Endometrium (tissue), 2 donors: ENCODE measurements at regions not wholly inside any gene's neighbourhood (a gene's known extent, or its start where the extent isn't known, plus 50 kb on each side); places are given as distances from the start of the nearest gene placed in this dataset.

Experiments
- FAIRE-seq: peaks from 2 replicates; lab custom pipeline; 2012; peaks lifted over from hg19 to GRCh38; lab: Jason Lieb, UNC
- donor health status: control.
- donor health status: control.

DNA sequence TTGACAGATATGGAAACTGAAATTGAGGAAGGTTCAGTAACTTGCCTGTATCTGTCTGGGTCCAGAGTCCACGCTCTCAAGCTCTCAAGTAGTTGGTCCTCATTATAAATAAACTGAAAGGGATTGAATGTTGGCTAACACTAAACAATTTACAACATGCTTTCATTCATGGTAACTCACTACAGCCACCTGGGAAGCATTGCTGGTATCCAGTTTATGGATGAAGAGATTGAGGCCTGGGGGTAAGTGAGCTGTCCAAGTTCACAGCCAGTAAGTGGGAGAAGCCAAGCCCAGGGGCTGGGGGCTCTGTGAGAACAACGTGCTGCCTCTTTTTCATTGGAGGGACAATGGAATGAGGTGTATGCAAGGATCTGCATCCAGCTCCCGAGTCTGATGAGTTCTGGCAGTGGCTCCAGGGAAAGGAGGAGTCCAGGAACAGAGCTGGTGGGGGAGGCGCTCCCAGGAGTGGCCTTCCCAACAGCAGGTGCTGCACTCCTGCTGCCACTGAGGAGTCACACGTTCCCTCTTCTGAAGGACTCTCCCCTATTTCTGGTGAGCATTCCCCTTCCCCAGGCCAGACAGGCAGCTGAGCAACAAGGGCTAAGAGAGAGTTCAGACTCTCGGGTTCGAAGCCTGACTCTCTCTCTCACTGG, 175.8 kb downstream of the CSNK2A3 start:
- no peak for FAIRE-seq

DNA sequence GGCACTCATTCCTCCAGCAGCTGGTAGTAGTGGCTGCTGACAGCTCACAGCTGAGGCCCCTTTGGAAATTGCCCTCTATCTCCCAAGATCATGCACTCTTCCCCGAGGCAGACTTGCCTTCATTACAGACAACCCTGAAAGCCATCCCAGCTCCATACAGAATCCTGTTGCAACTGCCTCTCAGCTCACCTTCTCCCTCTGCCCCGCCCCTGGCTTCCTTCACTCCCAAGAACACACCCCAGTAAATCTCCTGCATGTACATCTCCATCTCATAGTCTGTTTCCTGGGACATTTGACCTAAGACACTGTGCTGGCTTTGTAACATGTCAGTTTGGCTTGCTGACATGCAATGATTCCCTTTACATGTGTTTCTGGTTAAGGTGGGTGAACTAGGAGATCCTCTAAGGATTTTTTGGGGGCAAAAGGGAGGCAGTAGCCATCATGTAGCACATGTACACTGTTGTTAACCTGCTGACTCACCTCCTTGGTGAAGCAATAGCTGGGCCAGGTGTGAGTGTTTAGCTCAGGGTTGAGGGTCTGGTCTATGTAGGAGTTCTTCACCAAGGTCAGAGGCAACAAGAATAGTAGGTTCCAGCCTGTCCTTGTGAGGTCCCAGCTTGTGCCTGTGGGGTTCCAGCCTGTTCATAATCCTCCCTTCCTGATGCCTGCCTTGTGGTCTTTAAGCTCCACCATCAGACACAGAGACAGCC, 179.6 kb downstream of the CSNK2A3 start:
- no peak for FAIRE-seq

DNA sequence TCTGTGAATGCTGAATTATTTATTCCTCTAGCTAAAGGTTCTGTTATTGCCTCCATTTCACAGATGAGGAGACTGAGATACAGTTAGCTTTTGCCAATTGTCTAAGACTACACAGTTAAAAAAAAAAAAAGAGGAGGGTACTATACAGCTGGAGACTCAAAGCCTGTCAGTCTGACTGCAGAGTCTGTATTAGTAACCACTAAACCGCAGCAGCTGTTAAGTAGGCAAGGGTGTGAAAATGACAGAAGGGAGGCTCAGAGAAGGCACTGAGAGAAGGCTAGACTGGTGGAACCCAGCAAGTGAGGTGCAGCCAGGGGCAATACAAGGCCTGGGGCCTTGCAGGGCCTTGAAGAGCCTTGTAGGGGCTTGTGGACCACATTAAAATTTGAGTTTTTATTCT, 181.2 kb downstream of the CSNK2A3 start:
- FAIRE-seq, result no peak

DNA sequence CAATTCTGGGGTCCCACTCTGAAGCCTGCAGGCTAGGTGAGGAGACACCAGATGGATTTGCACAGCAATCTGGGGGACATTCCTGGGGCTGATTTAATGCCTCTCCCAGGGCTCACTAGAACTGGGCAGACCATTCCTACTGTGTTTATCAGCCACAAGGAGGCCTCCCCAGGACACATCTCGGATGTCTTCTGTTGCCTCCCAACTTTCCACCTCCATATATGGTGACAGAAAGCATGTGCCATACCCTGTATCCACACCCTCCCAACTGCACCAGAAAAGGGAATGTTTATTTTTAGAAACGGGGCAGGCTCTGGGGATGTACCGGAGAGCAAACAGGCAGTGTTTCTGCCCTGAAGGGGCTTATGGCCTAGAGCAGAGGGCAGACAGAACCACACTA, 181.8 kb downstream of the CSNK2A3 start:
- FAIRE-seq, result no peak

DNA sequence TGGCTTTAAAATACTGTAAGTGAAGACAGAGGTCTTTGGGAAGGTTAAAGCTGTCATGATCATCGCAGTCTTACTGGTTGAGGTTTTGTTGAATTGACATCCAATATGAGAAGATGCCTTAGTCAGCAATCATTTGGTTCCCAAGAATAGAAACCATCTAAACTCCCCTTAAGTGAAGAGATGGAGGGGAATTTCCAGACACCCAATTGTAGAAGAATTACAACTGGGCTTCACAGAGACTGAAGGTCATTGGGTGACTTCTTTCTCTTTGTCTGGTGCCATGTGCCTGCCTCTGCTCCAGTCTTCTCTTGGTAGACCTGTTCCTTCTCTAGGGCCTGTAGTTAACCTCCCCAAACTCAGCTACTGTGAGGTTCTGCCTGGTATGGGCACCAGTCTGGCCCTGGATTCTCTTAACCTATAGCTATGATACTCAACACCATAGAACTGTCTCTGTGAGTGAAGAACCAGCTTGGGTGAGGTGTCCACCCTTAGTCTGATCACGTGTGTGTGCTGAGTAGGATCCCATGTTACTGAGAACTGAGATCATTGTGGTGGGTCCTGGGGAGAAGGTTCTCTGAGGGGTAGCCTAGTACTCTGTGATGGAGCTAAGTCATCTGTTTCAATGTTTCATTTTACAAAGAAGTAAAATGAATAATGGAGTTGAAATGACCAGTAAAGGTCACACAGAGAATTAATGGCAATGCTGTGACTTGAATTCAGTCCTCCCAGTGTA, 182.5 kb downstream of the CSNK2A3 start:
- FAIRE-seq, result no peak

DNA sequence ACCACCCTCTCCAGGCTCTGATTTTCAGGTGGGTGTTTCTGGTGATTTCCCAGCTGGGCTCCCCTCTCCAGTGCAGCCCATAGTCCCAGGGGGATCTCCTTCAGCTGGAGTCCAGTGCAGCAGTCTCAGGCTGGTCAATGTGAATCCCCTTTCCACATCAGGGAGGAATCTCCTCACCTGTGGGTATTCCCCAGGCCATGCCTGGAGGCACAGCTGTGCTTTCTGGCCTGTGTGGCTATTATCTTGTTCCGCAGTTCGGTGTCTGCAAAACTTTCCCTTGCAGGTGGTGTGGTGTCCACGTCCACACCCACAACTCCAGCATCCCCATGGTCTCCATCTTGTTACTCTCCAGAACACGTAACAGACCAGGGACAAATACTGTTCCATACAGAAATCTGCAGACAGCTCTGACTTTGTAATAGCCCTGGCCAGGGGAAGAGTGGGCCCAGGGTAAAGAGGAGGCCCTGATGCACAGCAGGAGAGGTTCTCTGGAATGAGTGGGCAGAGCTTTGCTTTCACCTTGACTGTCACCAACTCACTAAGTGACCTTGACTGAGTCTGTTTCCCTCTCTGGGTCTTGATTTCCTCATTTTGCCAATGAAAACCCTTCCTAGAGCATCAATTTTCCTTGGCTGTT, 183.2 kb downstream of the CSNK2A3 start:
- no peak for FAIRE-seq

DNA sequence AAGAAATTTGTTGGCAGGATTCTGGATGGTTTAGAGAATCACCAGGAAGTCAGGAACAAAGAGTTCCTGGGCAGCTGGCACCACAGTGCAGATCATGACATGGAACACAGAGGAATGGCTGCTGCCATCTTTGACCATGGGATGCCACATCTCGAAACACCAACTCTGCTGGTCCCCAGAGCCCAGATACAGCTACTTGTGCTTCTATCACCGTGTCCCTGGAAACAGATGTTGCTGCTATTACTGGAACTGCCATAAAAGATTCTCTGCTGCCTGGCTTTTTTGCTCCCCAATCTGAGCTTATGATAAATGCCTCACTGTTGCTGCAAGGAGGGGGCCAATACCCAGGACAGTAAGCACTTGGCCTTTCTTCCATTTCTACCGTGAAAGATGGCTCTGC, 185.2 kb downstream of the CSNK2A3 start:
- FAIRE-seq, result no peak

DNA sequence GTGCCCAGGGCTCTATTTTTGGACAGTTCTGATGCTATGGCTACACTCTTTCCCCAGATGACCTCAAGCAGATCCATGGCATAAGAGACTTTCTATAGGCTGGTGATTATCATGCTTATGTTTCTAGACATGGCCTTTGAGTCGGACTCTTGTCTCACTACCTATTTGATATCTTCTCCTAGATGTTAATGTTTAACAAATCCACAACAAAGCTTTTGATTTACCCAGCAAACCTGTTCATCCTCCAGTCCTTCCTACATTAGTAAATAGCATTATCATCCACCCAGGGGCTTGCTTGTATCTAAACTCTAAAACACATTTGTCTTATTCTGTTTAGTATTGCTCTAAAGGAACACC, 188.7 kb downstream of the CSNK2A3 start:
- no peak for FAIRE-seq

DNA sequence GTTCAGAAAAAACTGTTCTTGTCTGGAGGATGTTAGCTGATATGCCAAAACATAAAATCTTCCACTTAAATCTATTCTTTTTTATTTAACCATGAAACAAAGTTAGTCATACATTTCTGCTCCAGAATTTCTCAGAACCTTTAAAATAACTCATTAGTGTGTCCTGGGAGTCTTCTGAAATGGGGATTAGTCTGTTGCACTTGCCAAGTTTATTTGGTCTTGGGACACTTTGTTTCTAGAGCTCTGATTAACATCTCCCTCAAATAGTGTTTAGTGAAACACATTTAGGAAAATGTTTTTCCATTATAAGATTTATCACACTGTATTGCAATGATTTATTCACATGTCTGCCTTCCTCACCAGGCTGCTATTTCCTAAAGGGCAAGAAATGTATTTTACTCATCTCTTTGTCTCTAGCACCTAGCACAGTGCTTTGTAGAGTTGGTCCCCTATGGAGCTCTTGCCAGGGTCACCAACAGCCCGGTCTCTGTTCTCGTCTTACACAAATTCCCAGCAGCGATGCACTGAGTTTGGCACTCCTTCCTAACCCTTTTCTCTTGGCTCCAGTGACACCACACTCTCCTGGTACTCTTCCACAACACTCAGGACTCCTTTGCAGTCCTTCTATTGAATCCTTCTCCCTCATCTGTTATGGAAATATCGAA, 189.2 kb downstream of the CSNK2A3 start:
- FAIRE-seq, result no peak

DNA sequence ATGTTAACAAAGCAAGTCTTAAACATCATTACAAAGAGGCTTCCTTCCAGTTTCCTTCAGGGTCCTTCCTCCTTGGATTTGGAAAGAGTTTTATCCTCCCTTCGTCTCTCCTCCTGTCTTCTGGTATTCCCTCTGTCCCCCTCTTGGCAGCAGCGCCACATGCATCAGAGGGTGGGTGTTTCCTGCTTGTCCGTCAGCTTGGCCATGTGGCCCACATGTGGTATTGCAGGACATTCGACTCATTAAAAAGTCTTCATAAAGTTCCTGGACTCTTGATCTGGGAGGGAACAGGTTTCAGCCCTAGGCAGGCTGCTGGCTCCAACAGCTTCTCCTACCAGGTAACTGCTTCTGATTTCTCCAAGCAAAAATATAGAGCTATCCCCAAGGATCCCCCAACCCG, 189.8 kb downstream of the CSNK2A3 start:
- no peak for FAIRE-seq

DNA sequence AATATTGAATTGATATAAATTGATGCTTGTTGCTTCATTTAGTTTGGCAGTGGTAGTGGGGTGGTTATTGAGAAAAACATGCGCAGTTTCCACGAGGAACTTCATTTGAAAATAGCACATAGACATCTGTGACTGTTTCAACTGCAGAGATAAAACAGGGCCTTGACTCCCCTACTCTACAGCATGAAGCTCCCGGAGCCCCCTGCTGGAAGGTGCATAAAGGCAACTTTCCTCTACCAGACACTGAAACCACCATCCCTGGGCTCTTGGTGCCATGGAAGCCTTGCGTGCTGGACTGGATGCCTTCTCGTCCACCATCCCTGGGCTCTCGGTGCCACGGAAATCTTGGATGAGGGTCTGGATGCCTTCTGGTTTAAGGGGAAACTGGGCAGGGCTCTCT, 195.9 kb downstream of the CSNK2A3 start:
- no peak for FAIRE-seq

DNA sequence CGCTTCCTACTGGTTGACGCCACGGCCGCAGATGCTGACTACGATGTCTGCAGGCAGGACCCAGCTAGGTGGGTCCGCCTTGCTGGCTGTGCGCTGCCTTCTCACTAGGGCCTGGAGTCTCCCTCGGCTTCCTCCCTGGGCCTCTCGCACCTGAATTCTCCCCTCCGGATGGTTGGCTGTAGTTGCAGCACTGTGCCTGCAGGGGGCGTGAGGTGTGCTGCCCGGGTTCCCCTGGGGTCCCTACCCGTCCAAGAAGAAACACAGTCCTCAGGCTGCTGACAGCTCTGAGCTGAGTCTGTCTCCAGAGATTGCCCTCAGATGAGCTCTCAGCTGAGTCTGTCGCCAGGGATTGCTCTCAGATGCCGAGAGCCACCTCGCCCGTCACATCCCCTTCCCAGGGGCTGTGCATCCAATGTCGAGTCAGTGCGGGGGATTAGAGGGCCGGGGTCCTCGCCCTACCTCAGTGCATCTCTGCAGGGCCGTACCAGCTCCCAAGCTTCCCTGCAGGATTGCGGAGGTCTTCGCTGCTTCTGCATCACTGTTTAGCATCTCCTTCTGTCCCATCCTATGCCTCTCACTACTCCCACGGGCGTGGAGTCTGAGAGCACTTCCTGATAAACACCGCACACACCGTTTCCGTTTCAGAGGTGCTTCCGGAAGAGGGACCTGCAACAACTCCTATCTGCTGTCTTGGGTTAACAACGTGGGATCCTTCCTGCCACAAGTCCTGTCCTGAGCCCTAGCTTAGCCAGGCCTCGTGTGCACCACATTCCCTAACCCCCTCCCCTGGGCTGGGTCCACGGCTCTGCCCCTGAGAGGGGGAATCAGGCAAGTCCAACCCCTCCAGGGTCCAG, 196.9 kb downstream of the CSNK2A3 start:
- FAIRE-seq, result no peak

DNA sequence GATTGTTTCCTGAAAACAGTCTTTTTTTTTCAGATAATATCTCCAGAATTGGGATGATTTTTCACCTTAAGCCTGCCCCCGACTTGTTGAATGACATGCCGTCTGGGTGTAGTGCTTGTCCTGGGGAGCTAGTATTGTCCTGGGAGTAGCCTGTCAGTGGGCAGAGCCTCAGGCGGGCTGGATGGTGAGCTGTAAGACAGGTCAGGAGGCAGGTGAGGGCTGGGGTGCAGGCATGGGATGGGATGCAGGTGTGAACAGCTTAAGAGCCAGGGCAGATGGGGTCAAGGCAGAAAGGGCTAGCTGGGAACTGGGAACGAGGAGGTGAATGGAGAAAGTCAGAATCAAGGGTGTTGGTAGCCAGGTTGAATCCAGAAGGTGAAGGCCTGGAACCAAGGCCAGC, 200.2 kb downstream of the CSNK2A3 start:
- no peak for FAIRE-seq

DNA sequence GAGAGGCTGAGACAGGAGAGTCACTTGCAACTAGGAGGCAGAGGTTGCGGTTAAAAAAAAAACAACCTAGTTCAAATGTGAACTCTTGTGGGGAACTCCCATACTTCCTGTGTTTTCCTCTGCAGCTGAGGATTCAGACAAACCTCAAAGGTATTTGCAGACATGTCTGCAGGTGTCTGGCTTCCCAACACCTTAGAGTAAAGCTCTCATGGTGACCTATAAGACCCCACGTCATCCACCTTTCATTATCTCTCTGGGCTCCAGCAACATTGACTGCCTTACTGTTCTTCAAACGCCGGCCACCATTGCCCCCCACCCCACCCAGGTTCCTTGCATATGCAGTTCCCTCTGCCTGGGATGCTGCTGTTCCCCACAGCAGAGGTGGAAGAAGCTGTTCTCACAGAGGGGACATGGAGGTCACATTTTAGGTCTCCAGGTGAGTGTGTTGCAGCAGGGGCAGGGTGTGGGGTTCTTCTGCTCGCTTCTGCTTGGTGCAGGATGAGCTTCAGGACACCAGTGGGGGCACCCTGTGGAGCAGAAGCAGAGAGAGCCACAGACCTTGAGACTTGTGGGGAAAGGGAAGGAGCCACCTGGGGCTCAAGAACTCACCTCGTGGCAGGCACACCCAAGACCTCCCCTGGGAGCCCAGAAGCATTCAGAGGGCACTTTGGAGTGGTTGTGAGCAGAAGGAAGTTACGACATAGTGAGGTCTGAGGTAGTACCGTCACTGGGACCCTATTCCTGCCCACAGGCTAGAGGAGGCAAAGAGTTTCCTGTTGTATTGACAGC, 203.2 kb downstream of the CSNK2A3 start:
- FAIRE-seq, result no peak

DNA sequence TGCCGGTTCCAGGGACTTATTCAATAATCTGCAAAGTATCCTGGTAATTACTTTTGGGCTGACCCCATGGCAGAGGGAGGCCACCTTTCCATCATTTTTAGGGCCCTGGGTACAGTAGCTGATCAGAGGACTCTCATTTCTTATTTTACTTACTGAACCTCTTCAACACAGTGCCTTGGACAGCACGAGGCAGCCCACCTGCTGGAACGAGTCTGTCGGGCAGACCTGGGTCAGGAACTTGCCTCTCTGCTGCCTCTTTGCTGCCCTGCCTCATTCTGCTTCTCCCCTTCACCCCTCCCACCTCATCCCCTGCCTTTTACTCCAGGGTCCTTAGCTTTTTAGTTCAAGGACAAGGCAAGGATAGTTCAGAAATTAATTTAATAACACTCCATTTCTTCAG, 204.5 kb downstream of the CSNK2A3 start:
- FAIRE-seq, result no peak

DNA sequence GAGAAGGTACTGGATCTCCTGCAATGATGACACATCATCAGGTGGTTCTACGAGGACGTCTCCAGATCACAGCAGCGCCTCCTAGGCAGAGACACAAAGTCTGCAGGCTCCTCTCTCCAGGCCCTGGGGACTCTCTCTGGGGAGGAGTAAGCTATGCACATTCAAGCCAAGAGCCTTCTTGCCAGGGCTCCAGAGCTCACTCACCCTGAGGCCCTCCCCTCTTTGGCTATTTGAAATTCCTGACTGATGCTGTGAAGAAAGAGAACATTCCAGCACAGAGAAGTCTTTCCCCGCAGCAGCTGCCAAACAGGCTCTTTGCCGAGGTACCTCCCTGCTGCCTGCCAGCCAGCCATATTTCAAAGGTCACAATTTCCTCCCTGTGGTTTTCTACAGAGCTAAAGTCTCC, 204.9 kb downstream of the CSNK2A3 start:
- FAIRE-seq, result no peak

DNA sequence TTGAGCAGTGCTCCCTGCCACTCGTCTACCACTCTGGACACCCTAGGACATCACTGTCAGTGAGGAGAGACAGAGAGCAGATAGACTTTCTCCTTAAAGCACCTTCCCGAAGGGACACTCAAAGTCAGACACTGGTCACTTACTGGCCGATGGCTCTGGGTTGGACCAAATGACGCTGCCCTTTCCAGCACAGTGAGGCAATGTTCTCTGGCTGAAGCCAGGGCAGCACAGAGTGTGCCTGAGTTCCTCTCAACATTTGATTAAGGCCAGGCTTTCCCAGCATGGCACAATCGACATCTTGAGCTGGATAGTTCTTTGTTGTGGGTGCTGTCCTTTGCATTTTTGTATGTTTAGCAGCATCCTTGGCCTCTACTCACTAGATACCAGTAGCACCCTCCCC, 206.2 kb downstream of the CSNK2A3 start:
- no peak for FAIRE-seq

DNA sequence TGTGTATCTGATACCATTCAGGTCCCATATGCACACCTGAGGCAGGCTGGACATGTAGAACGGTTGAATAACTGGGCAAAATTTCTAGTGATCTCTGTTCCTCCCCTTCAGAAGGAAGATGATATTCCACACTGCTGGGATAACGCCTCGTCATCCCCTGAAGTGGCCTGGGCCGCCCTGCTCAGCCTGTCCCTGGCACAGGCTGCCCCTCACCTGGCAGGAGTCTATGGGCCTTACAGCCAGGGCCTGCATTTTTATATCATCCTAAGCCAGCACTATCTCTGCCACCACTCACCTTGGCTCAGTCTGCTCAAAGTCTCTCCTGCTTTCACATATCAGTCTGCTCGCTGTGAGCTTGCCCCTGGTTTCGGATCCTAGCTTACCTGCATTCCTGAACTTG, 209.2 kb downstream of the CSNK2A3 start:
- no peak for FAIRE-seq

DNA sequence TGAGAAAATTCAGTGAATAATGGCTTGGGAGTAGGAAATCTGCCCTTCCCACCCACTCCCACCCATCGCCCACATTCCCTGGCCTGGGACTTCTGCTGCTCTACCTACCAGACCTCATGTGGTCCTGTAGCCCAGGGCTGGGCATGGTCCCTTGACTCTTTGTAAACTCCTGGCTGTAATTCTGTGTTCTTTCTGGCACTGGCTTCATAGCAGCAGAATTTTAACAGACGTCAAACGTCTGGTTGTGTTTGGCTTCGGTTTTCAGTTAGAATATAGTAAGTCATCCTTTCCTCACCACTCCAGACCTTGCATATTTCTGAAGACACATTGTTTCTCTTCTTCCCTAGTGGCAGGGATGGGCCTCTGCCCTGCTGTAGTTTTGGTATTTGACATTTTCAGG, 210.6 kb downstream of the CSNK2A3 start:
- no peak for FAIRE-seq

DNA sequence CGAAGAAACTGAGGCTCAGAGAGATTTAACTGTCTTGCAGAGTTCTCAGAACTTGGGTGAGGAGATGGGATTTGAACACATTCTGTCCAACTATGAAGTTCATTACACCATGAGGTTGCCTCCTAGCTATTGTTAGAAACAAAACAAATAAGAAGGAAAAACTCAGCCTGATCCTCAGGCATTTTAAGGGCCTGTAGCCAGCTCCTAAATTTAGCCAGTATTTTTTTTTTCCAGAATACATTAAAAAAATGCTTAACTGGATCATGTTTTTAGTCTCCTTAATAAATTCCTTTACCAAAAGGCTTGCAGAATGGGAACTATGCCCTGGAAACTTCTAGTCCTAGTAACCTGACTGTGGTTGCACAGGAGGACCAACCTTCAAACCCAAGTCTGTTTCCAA, 212.0 kb downstream of the CSNK2A3 start:
- no peak for FAIRE-seq

DNA sequence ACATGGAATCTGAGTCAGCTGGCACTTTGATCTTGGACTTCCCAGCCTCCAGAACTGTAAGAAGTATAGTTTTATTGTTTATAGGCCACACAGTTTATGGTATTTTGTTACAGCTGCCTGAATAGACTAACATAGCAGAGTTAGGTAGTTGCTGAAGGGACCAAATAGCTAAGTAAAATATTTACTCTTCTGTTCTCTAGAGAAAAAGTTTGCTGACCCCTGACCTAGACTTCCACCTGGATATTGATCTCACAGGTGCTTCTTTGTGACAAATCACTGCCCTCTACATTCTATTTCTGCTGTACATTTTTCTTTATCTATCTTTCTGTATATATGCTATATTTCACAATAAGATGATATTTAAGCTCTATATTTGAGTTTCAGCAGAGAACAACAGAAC, 212.5 kb downstream of the CSNK2A3 start:
- no peak for FAIRE-seq
